ENCODE measurements at regions not wholly inside any gene's neighbourhood (a gene's known extent, or its start where the extent isn't known, plus 50 kb on each side); places are given as distances from the start of the nearest gene placed in this dataset.

DNA sequence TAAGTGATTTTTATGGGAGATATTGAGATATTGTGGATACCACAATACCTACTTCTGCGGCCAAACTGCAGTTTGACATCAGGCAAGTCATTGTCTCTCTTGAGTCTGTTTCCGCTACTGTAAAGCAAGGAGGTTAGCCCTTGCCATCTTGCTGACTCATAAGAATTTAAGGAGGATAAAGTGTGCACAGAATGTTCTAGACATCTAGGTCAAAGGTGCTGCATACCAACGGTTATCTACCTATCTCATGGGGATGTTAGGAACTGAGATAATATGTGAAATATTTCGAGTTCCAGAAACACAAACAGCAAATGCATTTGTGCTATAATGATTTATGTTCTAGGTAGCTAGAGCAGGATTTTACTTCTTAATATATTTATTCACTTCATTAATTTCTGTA is 211.5 kb upstream of the NR3C2 start:
- TF ChIP-seq HNRNPK (IDR thresholded peaks at IDR 0.05; ENCODE audit: low read depth, low read length, poor library complexity, severe bottlenecking), result no peak
- TF ChIP-seq, protein P1, sequence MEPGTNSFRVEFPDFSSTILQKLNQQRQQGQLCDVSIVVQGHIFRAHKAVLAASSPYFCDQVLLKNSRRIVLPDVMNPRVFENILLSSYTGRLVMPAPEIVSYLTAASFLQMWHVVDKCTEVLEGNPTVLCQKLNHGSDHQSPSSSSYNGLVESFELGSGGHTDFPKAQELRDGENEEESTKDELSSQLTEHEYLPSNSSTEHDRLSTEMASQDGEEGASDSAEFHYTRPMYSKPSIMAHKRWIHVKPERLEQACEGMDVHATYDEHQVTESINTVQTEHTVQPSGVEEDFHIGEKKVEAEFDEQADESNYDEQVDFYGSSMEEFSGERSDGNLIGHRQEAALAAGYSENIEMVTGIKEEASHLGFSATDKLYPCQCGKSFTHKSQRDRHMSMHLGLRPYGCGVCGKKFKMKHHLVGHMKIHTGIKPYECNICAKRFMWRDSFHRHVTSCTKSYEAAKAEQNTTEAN (CRISPR knock-in tag; conservative IDR thresholded peaks at IDR 0.05), result no peak
- no peak for TF ChIP-seq NFATC3 (CRISPR knock-in tag; IDR thresholded peaks at IDR 0.05)
- no peak for TF ChIP-seq ARHGAP35 (CRISPR knock-in tag; IDR thresholded peaks at IDR 0.05; ENCODE audit: borderline replicate concordance)
- no peak for TF ChIP-seq KDM5A (IDR thresholded peaks at IDR 0.05; ENCODE audit: borderline replicate concordance, low read length)
- TF ChIP-seq FOXC1 (CRISPR knock-in tag; IDR thresholded peaks at IDR 0.05; ENCODE audit: borderline replicate concordance), result no peak
- TF ChIP-seq, protein P2, sequence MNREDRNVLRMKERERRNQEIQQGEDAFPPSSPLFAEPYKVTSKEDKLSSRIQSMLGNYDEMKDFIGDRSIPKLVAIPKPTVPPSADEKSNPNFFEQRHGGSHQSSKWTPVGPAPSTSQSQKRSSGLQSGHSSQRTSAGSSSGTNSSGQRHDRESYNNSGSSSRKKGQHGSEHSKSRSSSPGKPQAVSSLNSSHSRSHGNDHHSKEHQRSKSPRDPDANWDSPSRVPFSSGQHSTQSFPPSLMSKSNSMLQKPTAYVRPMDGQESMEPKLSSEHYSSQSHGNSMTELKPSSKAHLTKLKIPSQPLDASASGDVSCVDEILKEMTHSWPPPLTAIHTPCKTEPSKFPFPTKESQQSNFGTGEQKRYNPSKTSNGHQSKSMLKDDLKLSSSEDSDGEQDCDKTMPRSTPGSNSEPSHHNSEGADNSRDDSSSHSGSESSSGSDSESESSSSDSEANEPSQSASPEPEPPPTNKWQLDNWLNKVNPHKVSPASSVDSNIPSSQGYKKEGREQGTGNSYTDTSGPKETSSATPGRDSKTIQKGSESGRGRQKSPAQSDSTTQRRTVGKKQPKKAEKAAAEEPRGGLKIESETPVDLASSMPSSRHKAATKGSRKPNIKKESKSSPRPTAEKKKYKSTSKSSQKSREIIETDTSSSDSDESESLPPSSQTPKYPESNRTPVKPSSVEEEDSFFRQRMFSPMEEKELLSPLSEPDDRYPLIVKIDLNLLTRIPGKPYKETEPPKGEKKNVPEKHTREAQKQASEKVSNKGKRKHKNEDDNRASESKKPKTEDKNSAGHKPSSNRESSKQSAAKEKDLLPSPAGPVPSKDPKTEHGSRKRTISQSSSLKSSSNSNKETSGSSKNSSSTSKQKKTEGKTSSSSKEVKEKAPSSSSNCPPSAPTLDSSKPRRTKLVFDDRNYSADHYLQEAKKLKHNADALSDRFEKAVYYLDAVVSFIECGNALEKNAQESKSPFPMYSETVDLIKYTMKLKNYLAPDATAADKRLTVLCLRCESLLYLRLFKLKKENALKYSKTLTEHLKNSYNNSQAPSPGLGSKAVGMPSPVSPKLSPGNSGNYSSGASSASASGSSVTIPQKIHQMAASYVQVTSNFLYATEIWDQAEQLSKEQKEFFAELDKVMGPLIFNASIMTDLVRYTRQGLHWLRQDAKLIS (CRISPR knock-in tag; IDR thresholded peaks at IDR 0.05), result no peak
- no peak for TF ChIP-seq ARID2 (CRISPR knock-in tag; IDR thresholded peaks at IDR 0.05; ENCODE audit: borderline replicate concordance)
- TF ChIP-seq, protein P3, sequence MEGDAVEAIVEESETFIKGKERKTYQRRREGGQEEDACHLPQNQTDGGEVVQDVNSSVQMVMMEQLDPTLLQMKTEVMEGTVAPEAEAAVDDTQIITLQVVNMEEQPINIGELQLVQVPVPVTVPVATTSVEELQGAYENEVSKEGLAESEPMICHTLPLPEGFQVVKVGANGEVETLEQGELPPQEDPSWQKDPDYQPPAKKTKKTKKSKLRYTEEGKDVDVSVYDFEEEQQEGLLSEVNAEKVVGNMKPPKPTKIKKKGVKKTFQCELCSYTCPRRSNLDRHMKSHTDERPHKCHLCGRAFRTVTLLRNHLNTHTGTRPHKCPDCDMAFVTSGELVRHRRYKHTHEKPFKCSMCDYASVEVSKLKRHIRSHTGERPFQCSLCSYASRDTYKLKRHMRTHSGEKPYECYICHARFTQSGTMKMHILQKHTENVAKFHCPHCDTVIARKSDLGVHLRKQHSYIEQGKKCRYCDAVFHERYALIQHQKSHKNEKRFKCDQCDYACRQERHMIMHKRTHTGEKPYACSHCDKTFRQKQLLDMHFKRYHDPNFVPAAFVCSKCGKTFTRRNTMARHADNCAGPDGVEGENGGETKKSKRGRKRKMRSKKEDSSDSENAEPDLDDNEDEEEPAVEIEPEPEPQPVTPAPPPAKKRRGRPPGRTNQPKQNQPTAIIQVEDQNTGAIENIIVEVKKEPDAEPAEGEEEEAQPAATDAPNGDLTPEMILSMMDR (CRISPR knock-in tag; IDR thresholded peaks at IDR 0.05), result no peak
- TF ChIP-seq, protein P4, sequence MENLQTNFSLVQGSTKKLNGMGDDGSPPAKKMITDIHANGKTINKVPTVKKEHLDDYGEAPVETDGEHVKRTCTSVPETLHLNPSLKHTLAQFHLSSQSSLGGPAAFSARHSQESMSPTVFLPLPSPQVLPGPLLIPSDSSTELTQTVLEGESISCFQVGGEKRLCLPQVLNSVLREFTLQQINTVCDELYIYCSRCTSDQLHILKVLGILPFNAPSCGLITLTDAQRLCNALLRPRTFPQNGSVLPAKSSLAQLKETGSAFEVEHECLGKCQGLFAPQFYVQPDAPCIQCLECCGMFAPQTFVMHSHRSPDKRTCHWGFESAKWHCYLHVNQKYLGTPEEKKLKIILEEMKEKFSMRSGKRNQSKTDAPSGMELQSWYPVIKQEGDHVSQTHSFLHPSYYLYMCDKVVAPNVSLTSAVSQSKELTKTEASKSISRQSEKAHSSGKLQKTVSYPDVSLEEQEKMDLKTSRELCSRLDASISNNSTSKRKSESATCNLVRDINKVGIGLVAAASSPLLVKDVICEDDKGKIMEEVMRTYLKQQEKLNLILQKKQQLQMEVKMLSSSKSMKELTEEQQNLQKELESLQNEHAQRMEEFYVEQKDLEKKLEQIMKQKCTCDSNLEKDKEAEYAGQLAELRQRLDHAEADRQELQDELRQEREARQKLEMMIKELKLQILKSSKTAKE (CRISPR knock-in tag; IDR thresholded peaks at IDR 0.05; ENCODE audit: borderline replicate concordance), result no peak

All from HepG2 (cell line).